UCSD-AML1 (cell line): ENCODE measurements at regions not wholly inside any gene's neighbourhood (a gene's known extent, or its start where the extent isn't known, plus 50 kb on each side); places are given as distances from the start of the nearest gene placed in this dataset.
"Not testable (repeated sequence)": the region's sequence is repeated elsewhere in the genome, so short reads cannot be mapped to it uniquely, and the experiment has no call there.

ENCODE experiments used
- DNase-seq: peaks from one replicate; lab custom pipeline; 2025; ENCODE audit not compliant: unreplicated experiment; lab: John Stamatoyannopoulos, UW

DNA sequence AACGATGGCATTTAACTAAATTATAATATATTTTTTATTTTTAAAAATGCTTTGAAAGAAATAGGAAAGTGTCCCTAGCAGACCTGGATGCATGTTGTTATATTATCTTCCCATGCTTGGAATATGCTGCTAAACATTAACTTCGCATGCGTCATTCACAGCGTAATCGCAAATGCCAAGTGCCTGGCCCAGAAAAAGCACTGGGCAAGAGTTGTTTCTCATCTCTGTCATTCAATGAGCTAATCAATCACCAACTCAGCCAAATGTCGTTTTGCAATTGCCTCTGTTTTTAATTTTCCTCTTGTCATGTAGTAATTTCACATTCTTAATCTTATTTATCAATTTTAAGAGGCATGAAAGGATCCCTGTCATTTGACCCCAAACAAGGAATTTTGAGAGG is 1421.9 kb downstream of the BRD1 start:
- DNase-seq: no peak

DNA sequence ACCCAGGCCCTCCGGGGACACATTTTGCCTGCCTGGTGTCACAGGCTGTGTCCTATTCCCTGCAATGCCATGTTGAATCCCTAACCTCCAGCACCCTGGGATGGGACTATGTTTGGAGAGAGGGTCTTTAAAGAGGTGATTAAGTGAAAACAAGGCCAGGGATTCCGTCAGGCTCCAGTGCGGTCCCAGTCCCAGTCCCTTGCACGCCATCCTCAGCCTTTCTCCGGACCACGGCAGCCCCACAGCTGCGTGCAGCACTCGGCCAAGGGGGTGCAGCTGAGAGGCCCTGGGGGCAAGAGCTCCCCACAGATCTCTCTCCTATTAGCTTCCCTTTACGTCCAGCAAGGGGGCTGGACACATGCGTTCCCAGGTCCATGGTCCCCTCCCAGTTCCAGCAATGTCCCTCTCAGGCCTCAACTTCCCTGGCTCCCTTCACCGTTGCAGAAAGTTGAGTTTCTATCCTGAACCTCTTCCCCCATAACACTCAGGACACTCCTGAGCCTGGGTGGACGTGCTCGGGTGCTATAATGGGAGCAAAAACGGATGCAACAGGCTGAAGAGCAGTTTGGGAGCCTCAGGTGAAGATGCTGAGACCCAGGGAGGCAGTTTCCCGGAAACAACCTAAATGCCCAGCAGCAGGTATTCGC is 1422.7 kb downstream of the BRD1 start:
- no peak for DNase-seq

DNA sequence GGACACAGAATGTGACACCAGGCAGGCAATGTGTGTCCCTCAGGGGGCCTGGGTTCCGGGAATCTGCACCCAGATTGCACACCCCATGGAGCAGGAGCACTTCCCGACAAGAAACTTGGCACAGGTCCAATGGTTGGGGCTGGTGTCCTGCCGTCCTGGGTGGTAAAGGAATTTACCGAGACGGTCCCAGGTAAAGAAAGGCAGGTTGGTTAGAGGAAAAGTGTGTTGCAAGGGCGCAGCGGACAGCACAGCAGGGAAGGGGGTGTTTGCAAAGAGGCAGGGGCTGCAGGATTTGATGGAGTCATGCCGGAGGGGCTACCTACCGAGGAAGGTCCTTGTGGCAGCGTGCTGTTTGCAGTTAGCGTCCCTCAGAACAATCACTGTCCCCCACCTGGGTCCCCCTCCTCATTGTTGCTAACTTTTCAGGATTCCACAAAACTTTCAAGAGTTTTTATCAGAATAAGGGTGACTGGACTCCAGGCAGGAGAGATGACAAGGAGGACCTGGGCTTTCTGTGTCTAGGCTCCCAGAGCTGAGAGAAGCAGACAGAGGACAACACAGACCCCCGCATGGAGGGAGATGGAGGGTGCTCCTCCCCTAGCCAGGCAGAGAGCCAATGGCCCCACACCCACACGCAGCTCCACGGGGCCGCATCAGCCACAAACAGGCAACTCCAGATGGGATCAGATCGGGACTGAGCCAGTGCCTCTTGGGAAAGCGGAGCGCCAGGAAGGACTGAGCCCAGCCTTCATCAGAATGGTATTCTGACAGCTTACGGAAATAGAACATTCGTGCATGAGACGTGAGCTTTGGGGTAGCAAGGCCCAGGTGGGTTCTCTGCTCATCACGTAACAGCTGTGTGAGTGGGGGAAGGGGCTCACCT is 1423.9 kb downstream of the BRD1 start:
- DNase-seq: no peak

DNA sequence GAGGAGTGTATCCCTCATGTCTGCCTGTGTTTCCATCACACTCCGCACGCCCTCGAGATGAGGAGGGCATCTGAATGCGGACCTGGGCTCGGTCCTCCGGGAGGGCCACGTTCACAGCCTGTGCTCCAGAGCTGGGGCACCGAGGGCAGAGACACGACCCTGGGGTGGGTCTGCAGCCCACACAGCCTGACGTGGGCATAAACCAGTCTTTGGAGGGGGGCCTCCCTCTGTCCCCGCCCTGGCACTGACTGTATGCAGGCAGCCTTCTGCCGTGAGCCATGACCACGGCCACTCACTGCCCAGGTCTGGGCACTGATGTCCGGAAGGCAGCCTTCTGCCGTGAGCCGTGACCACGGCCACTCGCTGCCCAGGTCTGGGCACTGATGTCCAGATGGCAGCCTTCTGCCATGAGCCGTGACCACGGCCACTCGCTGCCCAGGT is 1425.1 kb downstream of the BRD1 start:
- no peak for DNase-seq

DNA sequence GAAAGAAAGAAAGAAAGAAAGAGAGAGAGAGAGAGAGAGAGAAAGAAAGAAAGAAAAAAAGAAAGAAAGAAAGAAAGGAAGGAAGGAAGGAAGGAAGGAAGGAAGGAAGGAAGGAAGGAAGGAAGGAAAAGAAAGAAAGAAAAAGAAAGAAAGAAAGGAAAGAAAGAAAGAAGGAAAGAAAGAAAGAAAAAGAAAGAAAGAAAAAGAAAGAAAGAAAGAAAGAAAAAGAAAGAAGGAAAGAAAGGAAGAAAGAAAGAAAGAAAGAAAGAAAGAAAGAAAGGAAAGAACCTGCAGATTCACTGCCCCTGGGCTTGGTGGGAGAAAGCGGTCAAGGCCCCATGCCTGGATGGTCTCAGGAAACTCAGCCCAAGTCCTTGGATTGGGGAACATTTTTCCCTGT is 1426.2 kb downstream of the BRD1 start:
- DNase-seq: not testable (repeated sequence)

DNA sequence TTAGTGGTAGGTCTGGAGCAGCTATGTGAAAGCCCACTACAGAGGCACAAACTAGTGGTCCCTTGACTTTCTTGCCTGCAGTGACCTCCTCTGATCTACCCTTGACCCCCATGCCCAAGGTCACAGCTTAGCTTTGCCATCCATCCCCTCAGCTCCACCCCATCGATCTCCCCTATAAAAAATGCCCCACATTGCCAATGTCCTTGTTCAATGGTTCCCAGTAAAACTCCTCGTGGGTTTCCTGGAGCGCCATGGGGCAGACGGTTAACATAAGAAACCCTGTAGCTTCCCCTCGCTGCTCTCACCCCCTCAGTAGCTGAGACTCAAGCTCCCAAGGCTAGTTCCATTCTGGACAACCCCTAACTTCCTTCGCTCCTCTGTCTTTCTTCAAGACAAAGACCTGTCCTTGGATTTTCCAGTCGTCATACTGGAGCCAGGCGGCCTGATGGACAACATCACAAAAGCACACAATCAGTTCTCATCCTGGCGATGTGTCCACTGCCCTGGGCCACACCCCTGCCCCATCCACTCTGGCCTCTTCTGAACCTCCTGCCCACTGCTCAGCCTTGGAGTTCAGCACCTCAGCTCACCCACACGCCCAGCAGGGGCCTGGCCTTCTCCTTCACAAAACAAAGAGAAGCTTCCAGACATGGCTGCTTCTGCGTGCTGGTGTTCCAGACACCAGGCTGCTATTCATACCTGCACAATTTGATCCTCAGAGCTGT is 1429.3 kb downstream of the BRD1 start:
- no peak for DNase-seq

DNA sequence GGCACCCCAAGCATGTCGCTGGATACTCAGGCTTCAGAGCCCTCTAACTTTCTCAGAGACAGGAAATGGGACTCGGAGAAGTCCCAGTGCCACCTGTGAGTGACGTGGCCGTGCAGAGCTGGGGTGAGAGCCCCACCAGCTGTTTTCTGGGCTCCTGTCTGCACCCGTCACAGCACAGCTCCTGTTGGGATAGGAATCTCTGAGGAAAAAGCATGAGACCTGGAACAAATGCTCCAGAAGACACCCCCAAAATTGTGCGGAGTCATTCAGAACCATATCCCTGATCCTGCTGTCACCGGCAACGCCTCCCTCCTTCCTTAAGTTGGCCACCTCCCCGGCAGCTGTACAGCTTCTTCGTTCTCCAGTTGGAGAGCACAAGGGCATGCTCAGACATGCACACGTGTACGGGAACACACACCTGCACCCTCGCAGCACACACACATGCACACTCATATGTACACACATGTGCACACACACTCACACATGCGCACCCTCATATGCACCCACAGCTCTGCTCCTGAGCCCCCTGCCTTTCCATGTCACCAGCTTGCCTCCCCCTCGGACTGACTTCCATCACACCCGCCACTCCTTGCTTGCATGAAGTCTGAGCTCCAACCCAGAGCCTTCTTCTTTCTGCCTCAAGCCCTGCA is 1430.0 kb downstream of the BRD1 start:
- no peak for DNase-seq

DNA sequence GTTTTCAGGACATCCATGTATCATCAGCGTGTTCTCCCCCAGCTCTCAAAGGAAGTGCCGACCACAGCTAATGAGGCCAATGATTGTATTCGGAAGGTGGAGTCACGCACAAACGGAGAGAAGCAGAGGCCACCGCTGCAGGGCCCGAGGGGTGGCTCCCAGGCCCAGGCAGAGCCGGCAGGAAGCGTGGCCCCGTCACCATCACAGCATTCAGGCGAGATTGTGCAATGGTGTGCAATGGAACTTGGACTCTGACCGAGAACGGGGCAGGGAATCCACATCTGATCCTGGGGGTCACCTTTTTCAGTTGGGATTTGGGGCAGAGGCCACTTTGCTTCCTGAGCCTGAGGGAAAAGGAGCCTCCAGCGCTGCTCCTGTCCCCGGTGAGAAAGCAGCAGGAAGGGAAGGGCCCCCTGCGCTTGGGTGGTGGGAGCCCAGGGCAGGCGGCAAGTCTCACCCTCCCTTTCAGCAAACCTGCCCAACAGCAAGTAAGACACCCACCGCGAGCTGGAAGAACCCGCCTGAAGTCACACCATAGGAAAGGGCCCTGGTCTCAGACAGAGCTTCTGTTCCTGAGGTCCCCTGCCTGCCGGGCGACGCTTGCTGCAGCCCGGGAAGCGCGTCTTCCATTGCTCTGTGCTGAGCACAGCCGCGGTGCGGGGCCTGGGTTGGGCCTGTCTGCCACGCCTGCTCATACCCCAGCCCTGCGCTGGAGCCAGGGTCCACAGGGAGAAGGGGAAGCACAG is 1430.7 kb downstream of the BRD1 start:
- DNase-seq: no peak

DNA sequence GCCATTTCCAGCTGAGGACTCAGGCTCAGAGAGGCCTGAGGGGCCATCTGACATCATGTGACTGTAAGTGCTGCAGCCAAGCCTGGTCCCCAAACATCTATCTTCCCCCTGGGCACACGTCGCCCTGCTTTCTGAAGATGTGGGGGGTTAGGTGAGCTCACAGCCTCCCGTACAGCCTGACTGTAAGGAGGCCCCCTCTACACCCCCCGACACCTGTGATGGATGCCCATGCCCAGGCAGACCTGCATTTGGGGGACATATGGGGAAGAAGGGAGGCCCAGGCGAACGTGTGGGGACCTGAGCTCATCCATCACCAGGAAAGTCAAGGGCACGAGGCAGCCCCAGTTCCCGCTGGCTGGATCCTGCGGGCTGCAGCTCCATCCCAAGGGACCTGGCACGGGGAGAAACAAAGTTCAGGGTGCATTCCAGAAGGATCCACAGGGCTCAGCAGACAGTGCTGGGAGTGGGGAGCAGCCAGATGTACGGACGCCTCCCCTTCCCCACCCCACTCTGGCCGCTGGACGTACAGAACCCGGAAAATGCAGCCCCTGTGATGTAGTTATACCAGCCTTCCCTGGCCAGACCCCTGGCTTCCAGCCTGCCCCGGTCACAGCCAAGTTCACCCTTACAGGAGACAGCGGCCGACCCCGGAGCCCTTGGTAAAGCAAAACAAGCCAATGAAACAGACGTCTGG is 1431.4 kb downstream of the BRD1 start:
- DNase-seq: no peak

DNA sequence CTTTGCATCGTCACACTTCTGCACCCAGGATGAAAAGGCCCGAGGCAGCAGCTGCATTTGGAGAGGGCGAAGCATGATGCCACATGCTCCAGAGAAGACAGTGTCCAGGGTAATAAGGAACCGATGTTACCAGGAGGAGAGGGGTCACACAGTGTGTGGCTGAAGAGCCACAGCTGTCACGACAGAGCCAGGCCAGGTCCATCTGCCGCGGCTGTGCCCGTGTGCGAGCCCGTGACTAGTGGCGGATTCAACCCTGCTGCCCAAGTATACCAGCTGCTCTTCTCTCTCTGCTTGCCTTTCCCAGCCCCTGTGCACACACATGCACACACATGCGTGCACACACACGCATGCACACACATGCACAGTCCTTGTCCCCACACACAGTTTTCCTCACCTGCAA is 1432.5 kb downstream of the BRD1 start:
- DNase-seq: no peak

DNA sequence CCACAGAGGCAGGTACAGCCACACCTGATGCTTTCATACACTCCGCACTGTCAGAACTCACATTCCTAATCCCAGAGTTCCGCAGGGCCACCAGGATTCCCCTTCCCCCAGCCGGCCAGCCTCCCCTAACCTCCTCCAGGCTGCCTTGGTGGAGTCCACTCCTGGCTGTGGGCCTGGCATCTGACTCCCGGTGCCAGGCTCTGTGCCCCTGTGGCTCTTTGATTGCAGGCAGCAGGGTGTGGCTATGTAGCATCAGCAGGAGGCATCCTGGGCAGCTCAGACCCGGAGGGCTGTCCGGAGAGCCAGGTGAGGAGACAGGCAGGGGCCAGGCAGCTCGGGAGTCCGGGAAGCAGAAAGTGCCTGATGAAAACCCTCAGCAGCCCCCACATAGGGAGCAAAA is 1432.9 kb downstream of the BRD1 start:
- DNase-seq: no peak

DNA sequence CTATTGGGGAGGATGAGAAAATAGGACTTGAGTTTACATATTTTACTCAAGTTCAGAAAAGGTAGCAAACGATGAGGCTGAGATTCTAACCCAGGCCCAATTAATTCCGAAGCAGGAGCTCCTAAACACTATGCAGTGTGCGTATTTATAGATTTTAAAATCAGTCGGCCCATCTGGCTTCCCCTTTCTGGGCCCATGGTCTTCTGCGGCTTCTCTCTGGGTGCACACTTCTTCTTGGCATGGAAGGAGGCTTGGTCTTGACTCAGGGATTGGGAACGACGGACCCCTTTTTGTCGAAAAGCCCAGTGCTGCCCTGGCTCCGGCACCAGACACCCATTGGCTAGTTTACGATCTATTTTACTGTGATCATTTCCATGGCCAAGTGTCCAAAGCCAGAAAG is 1433.8 kb downstream of the BRD1 start:
- DNase-seq: no peak

DNA sequence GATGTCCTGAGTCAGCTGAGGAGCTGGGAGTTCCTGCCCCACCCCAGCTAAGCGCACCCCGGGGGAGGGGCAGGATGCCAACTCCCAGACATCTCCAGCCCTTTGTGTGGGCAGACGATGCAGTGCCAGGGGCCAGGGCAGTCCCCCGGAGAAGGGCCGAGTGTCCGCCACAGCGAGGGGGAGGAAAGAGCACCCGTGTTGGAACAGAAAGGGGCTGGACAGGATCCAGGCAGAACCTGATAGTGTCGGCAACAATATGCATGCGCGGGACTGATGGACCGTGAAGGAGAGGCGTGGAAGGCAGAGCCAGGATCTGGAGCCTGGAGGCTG is 1434.7 kb downstream of the BRD1 start:
- DNase-seq: no peak

DNA sequence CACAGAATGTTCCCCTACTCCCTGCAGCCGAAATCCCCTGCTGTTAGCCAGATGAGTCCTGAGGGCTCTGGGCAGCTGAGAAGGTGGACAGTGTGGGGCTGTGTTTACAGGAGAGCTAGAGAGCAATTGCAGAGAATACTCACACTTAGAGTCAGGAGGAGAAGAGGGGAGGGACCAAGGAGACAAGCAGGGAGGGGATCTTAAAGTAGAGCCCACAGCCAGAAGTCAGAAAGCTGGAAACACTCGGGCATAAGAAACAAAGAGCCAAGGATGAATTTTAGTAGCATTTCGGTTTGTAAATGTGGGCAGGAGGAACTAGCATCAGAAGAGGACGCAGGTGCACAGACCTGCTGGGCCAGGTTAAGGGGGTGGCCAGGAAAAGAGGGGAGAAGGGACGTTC is 1435.9 kb downstream of the BRD1 start:
- DNase-seq: no peak

DNA sequence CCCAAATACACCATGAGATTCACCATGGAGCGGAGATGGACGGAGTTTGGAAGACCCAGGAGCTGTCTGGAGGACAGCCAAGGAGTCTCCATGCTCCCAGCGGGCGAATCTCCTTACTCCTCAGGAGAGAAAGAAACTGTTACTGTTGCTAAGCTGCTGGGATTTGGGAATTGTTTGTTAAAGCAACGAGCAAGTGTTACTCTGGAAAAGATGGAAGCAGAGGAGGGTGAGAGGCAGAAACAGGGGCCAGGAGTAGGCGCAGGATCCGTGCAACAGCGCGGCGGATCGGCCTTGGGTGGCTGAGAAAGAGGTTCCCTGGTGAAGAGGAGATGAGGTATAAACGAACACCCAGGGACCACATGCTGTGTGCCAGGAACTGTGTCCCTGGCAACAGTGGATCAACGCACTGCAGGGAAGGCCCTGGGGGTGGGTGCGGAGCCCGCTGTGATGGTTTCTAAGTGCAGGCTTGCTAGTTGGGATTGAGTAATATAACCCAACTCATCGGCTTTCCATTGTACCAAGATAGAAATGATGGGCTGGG is 1436.4 kb downstream of the BRD1 start:
- no peak for DNase-seq

DNA sequence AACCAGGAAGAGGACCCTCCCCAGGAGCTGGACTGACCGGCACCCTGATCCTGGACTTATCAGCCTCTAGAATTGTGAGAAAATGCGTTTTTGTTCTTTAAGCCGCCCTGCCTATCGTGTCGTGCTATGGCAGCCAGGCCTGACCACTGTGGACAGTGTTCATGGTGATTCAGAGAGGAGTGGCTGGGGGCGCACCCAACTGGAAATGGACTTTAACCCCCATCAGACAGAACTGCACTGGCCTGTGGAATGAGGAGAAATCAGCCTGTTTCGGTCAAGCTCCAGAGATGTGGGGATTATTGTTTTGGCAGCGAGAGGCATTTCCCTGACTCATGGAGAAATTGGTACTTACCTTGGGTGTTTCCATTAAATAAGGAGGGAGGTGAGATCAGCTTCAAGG is 1437.8 kb downstream of the BRD1 start:
- no peak for DNase-seq

DNA sequence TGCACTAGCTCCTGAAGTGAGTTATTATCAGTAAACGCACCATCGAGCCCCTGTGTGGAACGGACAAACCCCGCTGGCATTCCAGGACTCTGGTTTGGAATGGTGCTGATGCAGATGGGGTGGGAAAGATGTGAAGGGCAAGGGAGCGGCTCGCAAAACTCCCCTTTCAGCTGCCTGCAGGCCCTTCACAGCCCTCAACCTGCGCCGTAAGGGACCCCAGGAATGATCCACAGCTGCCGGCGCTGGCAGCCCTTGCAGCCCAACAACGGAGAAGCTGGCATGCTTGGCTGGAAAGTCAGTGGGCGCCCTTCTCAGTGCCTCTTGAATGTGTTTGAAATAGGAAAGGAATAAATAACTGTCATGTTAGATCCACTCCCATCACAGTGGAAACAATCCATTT is 1445.5 kb downstream of the BRD1 start:
- DNase-seq: no peak

DNA sequence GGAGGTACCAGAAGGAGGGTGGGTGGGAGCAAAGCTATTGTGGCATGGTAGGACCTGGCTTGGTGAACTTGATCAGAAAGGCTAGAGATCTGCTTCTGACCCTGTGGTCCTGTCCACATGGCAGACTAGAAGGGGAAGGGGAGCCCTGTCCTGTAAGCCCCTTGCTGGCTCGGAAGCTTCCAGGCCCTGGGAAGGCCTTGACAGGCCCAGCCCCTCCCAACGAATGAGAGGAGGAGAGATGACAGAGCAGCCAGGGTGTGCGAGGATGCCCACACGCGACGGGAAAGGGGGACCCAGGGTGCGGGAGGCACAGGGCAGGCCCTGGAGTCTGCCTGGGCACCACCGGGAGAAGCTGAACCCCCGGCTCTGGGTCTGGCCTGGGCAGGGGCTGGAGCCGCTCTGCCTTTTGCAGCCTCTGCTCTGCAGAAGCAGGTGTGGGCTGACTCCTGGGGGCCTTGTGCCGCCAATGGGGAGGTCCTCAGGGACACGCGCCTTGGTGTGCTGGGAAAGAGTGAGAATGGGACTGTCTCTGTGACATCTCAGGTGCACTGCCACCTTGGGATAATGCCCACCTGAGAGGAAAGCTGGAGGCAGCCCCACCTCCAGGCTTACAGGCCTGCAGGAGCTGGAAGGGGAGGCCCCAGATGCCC is 1447.5 kb downstream of the BRD1 start:
- no peak for DNase-seq

DNA sequence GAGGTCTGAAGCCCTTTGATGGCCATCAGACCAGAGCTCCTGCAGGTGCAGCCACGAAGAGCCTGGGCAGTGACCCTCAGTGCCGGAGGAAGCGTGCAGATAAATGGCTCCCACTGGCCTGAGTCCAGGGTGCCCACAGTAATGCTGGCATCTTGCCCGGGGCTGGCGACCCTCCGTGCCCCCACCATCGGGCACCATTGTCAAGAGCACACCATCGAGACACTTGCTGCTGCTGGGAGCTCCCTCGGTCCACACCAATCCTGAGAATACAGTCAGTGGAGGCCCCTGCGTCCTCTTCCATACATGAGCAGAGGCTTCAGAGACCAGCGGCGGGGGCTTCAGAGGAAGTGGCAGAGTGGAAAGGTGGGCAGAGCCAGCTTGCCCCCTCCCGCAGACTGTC is 1448.3 kb downstream of the BRD1 start:
- no peak for DNase-seq

DNA sequence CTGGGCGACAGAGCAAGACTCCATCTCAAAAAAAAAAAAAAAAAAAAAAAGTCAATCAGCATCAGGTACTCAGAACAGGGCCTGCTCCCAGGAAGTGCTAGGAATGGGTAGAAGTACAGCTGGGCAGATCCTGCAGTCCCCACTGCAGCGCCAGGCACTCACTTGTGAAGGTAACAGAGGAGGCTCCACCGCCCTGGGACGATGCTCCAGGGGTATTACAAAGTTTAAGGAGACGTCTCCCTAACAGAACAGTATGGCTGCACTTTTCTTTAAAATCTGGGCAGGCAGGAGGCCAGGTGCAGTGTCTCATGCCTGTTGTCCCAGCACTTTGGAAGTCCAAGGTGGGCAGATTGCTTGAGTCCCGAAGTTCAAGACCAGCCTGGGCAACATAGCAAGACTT is 1449.0 kb downstream of the BRD1 start:
- no peak for DNase-seq
